ENCODE measurements at regions not wholly inside any gene's neighbourhood (a gene's known extent, or its start where the extent isn't known, plus 50 kb on each side); places are given as distances from the start of the nearest gene placed in this dataset.

DNA sequence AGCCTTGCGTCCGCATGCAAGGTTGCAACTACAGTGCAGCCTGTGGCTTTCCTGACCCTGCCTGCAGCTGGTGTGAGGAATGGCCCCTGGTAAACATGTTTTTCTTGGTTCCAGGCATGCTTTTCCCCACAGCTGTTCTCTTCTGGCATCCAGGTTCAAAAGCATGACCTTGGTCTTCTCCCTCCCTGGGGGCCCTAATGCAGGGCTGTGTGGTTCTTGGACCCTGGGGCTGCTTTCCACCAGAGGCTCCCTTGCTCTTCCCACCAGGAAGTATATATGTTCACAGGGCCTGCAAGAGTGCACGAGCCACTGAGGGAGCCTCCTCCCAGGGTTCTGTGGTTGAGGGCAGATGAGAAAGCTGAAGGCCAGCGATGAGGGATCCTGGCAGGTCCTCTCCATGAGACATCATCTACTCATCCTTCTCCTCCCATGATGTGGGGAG, 125.9 kb downstream of the BCL2L11 start:
- TF ChIP-seq CTCF (IDR thresholded peaks at IDR 0.05; ENCODE audit: borderline replicate concordance, extremely low read depth, insufficient read depth): no peak
- no peak for FAIRE-seq
- no peak for DNase-seq

GRCh38 chr2:111247491-111247890, 126.8 kb downstream of the BCL2L11 start:
- DNase-seq (no peak), FAIRE-seq (no peak)
- TF ChIP-seq CTCF (IDR thresholded peaks at IDR 0.05; ENCODE audit: borderline replicate concordance, extremely low read depth, insufficient read depth): no peak
- intact Hi-C loops (cut with DNase I): no loop called here
- Histone ChIP-seq H3K9ac (ENCODE audit: low read length in 3 of 3) (no peak overlapping the region), H3K27ac (ENCODE audit: low read depth in 2 of 2, low read length in 2 of 2) (no peak overlapping the region), H3K9me3 (ENCODE audit: control insufficient read depth in 2 of 3, insufficient read depth in 1 of 3, low read length in 3 of 3) (no peaks in the 10 kb centered on the region), H3K36me3 (ENCODE audit: control insufficient read depth in 2 of 3, insufficient read depth in 3 of 3, low read length in 3 of 3) (no peaks in the 10 kb centered on the region), H3K27me3 (ENCODE audit: control insufficient read depth, insufficient read depth, low read length) (no peaks in the 10 kb centered on the region), H3K4me3 (ENCODE audit: low read length in 3 of 3) (no peak overlapping the region), H3K4me1 (ENCODE audit: control insufficient read depth in 2 of 3, insufficient read depth in 2 of 3, low read depth in 1 of 3, low read length in 3 of 3) (no peaks in the 10 kb centered on the region)

More for the DNA sequence above, 125.9 kb downstream of the BCL2L11 start:
- H3K9me3 ChIP-seq (ENCODE audit: control insufficient read depth in 2 of 3, insufficient read depth in 1 of 3, low read length in 3 of 3): no peaks in the 10 kb centered on the region
- H3K36me3 ChIP-seq (ENCODE audit: control insufficient read depth in 2 of 3, insufficient read depth in 3 of 3, low read length in 3 of 3): no peaks in the 10 kb centered on the region
- H3K9ac ChIP-seq (ENCODE audit: low read length in 3 of 3): no peak overlapping the region
- no peaks in the 10 kb centered on the region for H3K4me1 ChIP-seq (ENCODE audit: control insufficient read depth in 2 of 3, insufficient read depth in 2 of 3, low read depth in 1 of 3, low read length in 3 of 3)
- no peak overlapping the region for H3K27ac ChIP-seq (ENCODE audit: low read depth in 2 of 2, low read length in 2 of 2)
- no peak overlapping the region for H3K4me3 ChIP-seq (ENCODE audit: low read length in 3 of 3)
- intact Hi-C loops (cut with DNase I): no loop called here
- H3K27me3 ChIP-seq (ENCODE audit: control insufficient read depth, insufficient read depth, low read length): no peaks in the 10 kb centered on the region

DNA sequence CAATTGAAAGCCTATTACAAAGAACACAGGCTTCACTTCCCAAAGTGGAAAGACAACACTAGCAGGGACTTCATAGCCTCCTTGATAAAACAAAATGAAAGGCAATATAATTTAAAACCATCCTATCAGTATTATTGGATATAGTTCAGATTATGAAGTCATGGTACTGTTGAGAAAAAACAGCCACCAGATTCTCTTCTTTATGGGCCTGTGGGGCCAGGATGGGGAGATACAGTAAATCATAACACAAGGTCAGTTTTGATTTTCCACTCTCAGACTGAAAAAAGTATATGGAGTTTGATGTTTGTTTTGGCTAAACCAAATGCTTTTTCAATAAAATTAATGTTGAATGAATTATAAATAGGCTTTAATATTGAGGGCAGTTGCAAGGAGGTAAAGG, 129.1 kb downstream of the BCL2L11 start:
- H3K36me3 ChIP-seq (ENCODE audit: control insufficient read depth in 2 of 3, insufficient read depth in 3 of 3, low read length in 3 of 3): no peaks in the 10 kb centered on the region
- no peaks in the 10 kb centered on the region for H3K9me3 ChIP-seq (ENCODE audit: control insufficient read depth in 2 of 3, insufficient read depth in 1 of 3, low read length in 3 of 3)
- H3K27ac ChIP-seq (ENCODE audit: low read depth in 2 of 2, low read length in 2 of 2): no peak overlapping the region
- intact Hi-C loops (cut with DNase I): no loop called here
- H3K4me1 ChIP-seq (ENCODE audit: control insufficient read depth in 2 of 3, insufficient read depth in 2 of 3, low read depth in 1 of 3, low read length in 3 of 3): no peaks in the 10 kb centered on the region
- no peaks in the 10 kb centered on the region for H3K27me3 ChIP-seq (ENCODE audit: control insufficient read depth, insufficient read depth, low read length)
- no peak for DNase-seq
- no peak overlapping the region for H3K9ac ChIP-seq (ENCODE audit: low read length in 3 of 3)
- no peak for TF ChIP-seq CTCF (IDR thresholded peaks at IDR 0.05; ENCODE audit: borderline replicate concordance, extremely low read depth, insufficient read depth)
- no peak for FAIRE-seq
- H3K4me3 ChIP-seq (ENCODE audit: low read length in 3 of 3): no peak overlapping the region

DNA sequence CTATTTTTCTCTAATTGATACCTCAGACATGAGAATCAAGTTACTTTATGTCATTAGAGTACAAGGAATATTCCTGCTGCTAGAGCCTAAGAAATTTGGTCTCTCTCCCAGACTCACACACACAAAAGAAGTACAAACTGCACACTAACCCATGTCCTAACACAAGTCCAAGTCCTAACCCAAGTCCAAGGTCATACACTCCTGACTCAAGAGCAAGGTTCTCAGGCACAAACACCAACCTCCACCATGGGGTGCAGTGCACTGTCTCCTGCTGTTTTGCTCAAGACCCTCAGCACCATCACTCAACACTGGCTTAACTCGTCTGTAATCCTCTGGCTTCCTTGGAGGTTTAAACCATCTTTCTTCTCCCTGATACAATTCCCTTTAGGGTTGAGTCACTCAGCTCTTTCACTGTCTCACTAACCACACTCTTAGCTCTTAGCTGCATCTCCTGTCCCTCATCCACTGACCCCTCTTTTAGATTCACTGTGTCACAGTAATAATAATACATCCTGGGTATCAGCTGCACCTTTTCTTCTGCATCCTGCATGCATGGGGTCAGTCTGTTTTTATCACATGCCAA, 129.8 kb downstream of the BCL2L11 start:
- intact Hi-C loops (cut with DNase I): no loop called here
- H3K36me3 ChIP-seq (ENCODE audit: control insufficient read depth in 2 of 3, insufficient read depth in 3 of 3, low read length in 3 of 3): no peaks in the 10 kb centered on the region
- no peak overlapping the region for H3K9ac ChIP-seq (ENCODE audit: low read length in 3 of 3)
- no peaks in the 10 kb centered on the region for H3K27me3 ChIP-seq (ENCODE audit: control insufficient read depth, insufficient read depth, low read length)
- H3K9me3 ChIP-seq (ENCODE audit: control insufficient read depth in 2 of 3, insufficient read depth in 1 of 3, low read length in 3 of 3): no peaks in the 10 kb centered on the region
- no peak overlapping the region for H3K27ac ChIP-seq (ENCODE audit: low read depth in 2 of 2, low read length in 2 of 2)
- TF ChIP-seq CTCF (IDR thresholded peaks at IDR 0.05; ENCODE audit: borderline replicate concordance, extremely low read depth, insufficient read depth): no peak
- no peak for DNase-seq
- no peak overlapping the region for H3K4me3 ChIP-seq (ENCODE audit: low read length in 3 of 3)
- no peaks in the 10 kb centered on the region for H3K4me1 ChIP-seq (ENCODE audit: control insufficient read depth in 2 of 3, insufficient read depth in 2 of 3, low read depth in 1 of 3, low read length in 3 of 3)
- no peak for FAIRE-seq

Measured in kidney (tissue), 13 donors.